Mononuclear cell (primary cell): ENCODE measurements at regions not wholly inside any gene's neighbourhood (a gene's known extent, or its start where the extent isn't known, plus 50 kb on each side); places are given as distances from the start of the nearest gene placed in this dataset.

Source experiments
- H3K27me3 ChIP-seq: 2 replicates; pipeline ENCODE4 v1.6.0; 2011; ENCODE audit warnings: low read length, control low read depth; ENCODE audit not compliant: insufficient read depth
- H3K4me1 ChIP-seq: 2 replicates; pipeline ENCODE4 v1.5.1; 2011; ENCODE audit warnings: mild to moderate bottlenecking, low read length, control low read depth; ENCODE audit not compliant: insufficient read depth
- H3K4me3 ChIP-seq: 2 replicates; pipeline ENCODE4 v1.5.1; 2011; ENCODE audit warnings: mild to moderate bottlenecking, low read length, moderate library complexity
- H3K9me3 ChIP-seq: 2 replicates; pipeline ENCODE4 v1.5.1; 2011; ENCODE audit warnings: low read depth, mild to moderate bottlenecking, control low read depth, low read length

- H3K4me1 ChIP-seq, result no peaks in the 10 kb centered on the region
- H3K27me3 ChIP-seq, result no peaks in the 10 kb centered on the region
- no peak overlapping the region for H3K4me3 ChIP-seq
- peaks cover 11% of the 10 kb centered on the region for H3K9me3 ChIP-seq
These were observed 94.1 kb upstream of the WDR17 start for GRCh38 chr4:175971388-175972179.

- Histone ChIP-seq H3K27me3 (no peaks in the 10 kb centered on the region), H3K4me3 (no peak overlapping the region), H3K4me1 (no peaks in the 10 kb centered on the region), H3K9me3 (no peaks in the 10 kb centered on the region)
These were observed 92.4 kb upstream of the WDR17 start for GRCh38 chr4:175973027-175973923.

GRCh38 chr4:175983636-175984035 lies 82.0 kb upstream of the WDR17 start:
- Histone ChIP-seq H3K27me3 (no peaks in the 10 kb centered on the region), H3K9me3 (no peaks in the 10 kb centered on the region), H3K4me3 (no peak overlapping the region), H3K4me1 (no peaks in the 10 kb centered on the region)

GRCh38 chr4:175986668-175987067 lies 79.0 kb upstream of the WDR17 start:
- H3K27me3 ChIP-seq, result no peaks in the 10 kb centered on the region
- no peaks in the 10 kb centered on the region for H3K4me1 ChIP-seq
- no peaks in the 10 kb centered on the region for H3K9me3 ChIP-seq
- no peak overlapping the region for H3K4me3 ChIP-seq

- H3K4me1 ChIP-seq, result no peaks in the 10 kb centered on the region
- no peaks in the 10 kb centered on the region for H3K27me3 ChIP-seq
- H3K4me3 ChIP-seq, result no peak overlapping the region
- no peaks in the 10 kb centered on the region for H3K9me3 ChIP-seq
These were observed 77.1 kb upstream of the WDR17 start for GRCh38 chr4:175988511-175988910.

- Histone ChIP-seq H3K9me3 (no peaks in the 10 kb centered on the region), H3K4me3 (no peak overlapping the region), H3K27me3 (peaks cover 11% of the 10 kb centered on the region), H3K4me1 (no peaks in the 10 kb centered on the region)
These were observed 69.4 kb upstream of the WDR17 start for GRCh38 chr4:175996206-175996605.

- Histone ChIP-seq H3K27me3 (peaks cover 22% of the 10 kb centered on the region), H3K4me1 (no peaks in the 10 kb centered on the region), H3K4me3 (no peak overlapping the region), H3K9me3 (no peaks in the 10 kb centered on the region)
These were observed 68.3 kb upstream of the WDR17 start for GRCh38 chr4:175997291-175997690.

- peaks cover 35% of the 10 kb centered on the region for H3K27me3 ChIP-seq
- H3K9me3 ChIP-seq, result no peaks in the 10 kb centered on the region
- no peaks in the 10 kb centered on the region for H3K4me1 ChIP-seq
- no peak overlapping the region for H3K4me3 ChIP-seq
These were observed 66.9 kb upstream of the WDR17 start for GRCh38 chr4:175998782-175999181.

GRCh38 chr4:175999944-176000343 lies 65.7 kb upstream of the WDR17 start:
- no peaks in the 10 kb centered on the region for H3K4me1 ChIP-seq
- peaks cover 35% of the 10 kb centered on the region for H3K27me3 ChIP-seq
- no peaks in the 10 kb centered on the region for H3K9me3 ChIP-seq
- H3K4me3 ChIP-seq, result no peak overlapping the region

GRCh38 chr4:176001151-176002006 lies 64.3 kb upstream of the WDR17 start:
- H3K9me3 ChIP-seq, result no peaks in the 10 kb centered on the region
- peak overlapping the region; percentile 18 for H3K4me3 ChIP-seq
- H3K27me3 ChIP-seq, result peaks cover 35% of the 10 kb centered on the region
- no peaks in the 10 kb centered on the region for H3K4me1 ChIP-seq

GRCh38 chr4:176002007-176002613 lies 63.5 kb upstream of the WDR17 start:
- Histone ChIP-seq H3K4me1 (no peaks in the 10 kb centered on the region), H3K4me3 (peak overlapping the region; percentile 18), H3K27me3 (peaks cover 35% of the 10 kb centered on the region), H3K9me3 (no peaks in the 10 kb centered on the region)

- Histone ChIP-seq H3K9me3 (no peaks in the 10 kb centered on the region), H3K4me1 (no peaks in the 10 kb centered on the region), H3K27me3 (peaks cover 28% of the 10 kb centered on the region), H3K4me3 (no peak overlapping the region)
These were observed 59.9 kb upstream of the WDR17 start for GRCh38 chr4:176005766-176006165.

- Histone ChIP-seq H3K4me1 (peaks cover 13% of the 10 kb centered on the region), H3K9me3 (no peaks in the 10 kb centered on the region), H3K27me3 (no peaks in the 10 kb centered on the region), H3K4me3 (no peak overlapping the region)
These were observed 56.4 kb upstream of the WDR17 start for GRCh38 chr4:176009254-176009653.

GRCh38 chr4:176011529-176011928 lies 54.1 kb upstream of the WDR17 start:
- Histone ChIP-seq H3K27me3 (no peaks in the 10 kb centered on the region), H3K9me3 (no peaks in the 10 kb centered on the region), H3K4me1 (peaks cover 23% of the 10 kb centered on the region), H3K4me3 (no peak overlapping the region)
